ENCODE measurements at regions not wholly inside any gene's neighbourhood (a gene's known extent, or its start where the extent isn't known, plus 50 kb on each side); places are given as distances from the start of the nearest gene placed in this dataset.
"Not testable (repeated sequence)": the region's sequence is repeated elsewhere in the genome, so short reads cannot be mapped to it uniquely, and the experiment has no call there.

- DNase-seq (ENCODE audit: extremely low read depth in 1 of 11, low read depth in 9 of 11, low spot score in 4 of 11): no peak
These were observed 77.8 kb downstream of the TEX36 start for GRCh38 chr10:125605167-125605566.

GRCh38 chr10:125602825-125603224 is 80.1 kb downstream of the TEX36 start:
- no peak for DNase-seq (ENCODE audit: extremely low read depth in 1 of 11, low read depth in 9 of 11, low spot score in 4 of 11)

GRCh38 chr10:125599194-125599593 is 83.8 kb downstream of the TEX36 start:
- DNase-seq (ENCODE audit: extremely low read depth in 1 of 11, low read depth in 9 of 11, low spot score in 4 of 11): no peak

GRCh38 chr10:125595911-125596310 is 87.1 kb downstream of the TEX36 start:
- DNase-seq (ENCODE audit: extremely low read depth in 1 of 11, low read depth in 9 of 11, low spot score in 4 of 11): no peak

GRCh38 chr10:125593644-125594043 is 89.3 kb downstream of the TEX36 start:
- no peak for DNase-seq (ENCODE audit: extremely low read depth in 1 of 11, low read depth in 9 of 11, low spot score in 4 of 11)

GRCh38 chr10:125592897-125593296 is 90.1 kb downstream of the TEX36 start:
- DNase-seq (ENCODE audit: extremely low read depth in 1 of 11, low read depth in 9 of 11, low spot score in 4 of 11): no peak

GRCh38 chr10:125591886-125592285 is 91.1 kb downstream of the TEX36 start:
- no peak for DNase-seq (ENCODE audit: extremely low read depth in 1 of 11, low read depth in 9 of 11, low spot score in 4 of 11)

- not testable (repeated sequence) for DNase-seq (ENCODE audit: extremely low read depth in 1 of 11, low read depth in 9 of 11, low spot score in 4 of 11)
These were observed 94.2 kb downstream of the TEX36 start for GRCh38 chr10:125588738-125589137.

- no peak for DNase-seq (ENCODE audit: extremely low read depth in 1 of 11, low read depth in 9 of 11, low spot score in 4 of 11)
These were observed 98.0 kb downstream of the TEX36 start for GRCh38 chr10:125584954-125585353.

GRCh38 chr10:125578658-125579315 is 104.2 kb downstream of the TEX36 start:
- DNase-seq (ENCODE audit: extremely low read depth in 1 of 11, low read depth in 9 of 11, low spot score in 4 of 11): no peak

- DNase-seq (ENCODE audit: extremely low read depth in 1 of 11, low read depth in 9 of 11, low spot score in 4 of 11): no peak
These were observed 107.1 kb downstream of the TEX36 start for GRCh38 chr10:125575843-125576242.

- no peak for DNase-seq (ENCODE audit: extremely low read depth in 1 of 11, low read depth in 9 of 11, low spot score in 4 of 11)
These were observed 114.8 kb downstream of the TEX36 start for GRCh38 chr10:125568156-125568555.

GRCh38 chr10:125567529-125567928 is 115.4 kb downstream of the TEX36 start:
- DNase-seq (ENCODE audit: extremely low read depth in 1 of 11, low read depth in 9 of 11, low spot score in 4 of 11): no peak

GRCh38 chr10:125565046-125565445 is 117.9 kb downstream of the TEX36 start:
- no peak for DNase-seq (ENCODE audit: extremely low read depth in 1 of 11, low read depth in 9 of 11, low spot score in 4 of 11)

- no peak for DNase-seq (ENCODE audit: extremely low read depth in 1 of 11, low read depth in 9 of 11, low spot score in 4 of 11)
These were observed 118.4 kb downstream of the TEX36 start for GRCh38 chr10:125564570-125564969.

- DNase-seq (ENCODE audit: extremely low read depth in 1 of 11, low read depth in 9 of 11, low spot score in 4 of 11): no peak
These were observed 120.2 kb downstream of the TEX36 start for GRCh38 chr10:125562737-125563136.

- no peak for DNase-seq (ENCODE audit: extremely low read depth in 1 of 11, low read depth in 9 of 11, low spot score in 4 of 11)
These were observed 122.0 kb downstream of the TEX36 start for GRCh38 chr10:125560947-125561346.

GRCh38 chr10:125559210-125559609 is 123.8 kb downstream of the TEX36 start:
- DNase-seq (ENCODE audit: extremely low read depth in 1 of 11, low read depth in 9 of 11, low spot score in 4 of 11): no peak

GRCh38 chr10:125557801-125558505 is 125.0 kb downstream of the TEX36 start:
- no peak for DNase-seq (ENCODE audit: extremely low read depth in 1 of 11, low read depth in 9 of 11, low spot score in 4 of 11)

- DNase-seq (ENCODE audit: extremely low read depth in 1 of 11, low read depth in 9 of 11, low spot score in 4 of 11): no peak
These were observed 125.7 kb downstream of the TEX36 start for GRCh38 chr10:125557311-125557710.

GRCh38 chr10:125556882-125557281 is 126.1 kb downstream of the TEX36 start:
- no peak for DNase-seq (ENCODE audit: extremely low read depth in 1 of 11, low read depth in 9 of 11, low spot score in 4 of 11)
